A549 (cell line): ENCODE measurements at regions not wholly inside any gene's neighbourhood (a gene's known extent, or its start where the extent isn't known, plus 50 kb on each side); places are given as distances from the start of the nearest gene placed in this dataset.

Experiments
- ATAC-seq, 2 experiments: fragments of 200-7000 bp in 1 of 2; fragments of >200 bp in 1 of 2; cut with Nextera tagmentation in 1 of 2; cut with Tn5 transposase in 1 of 2; 3 replicates each; pipeline versions ENCODE4 v1.8.0 to v1.9.1; 2018 to 2020; ENCODE audit warnings: mild to moderate bottlenecking in 1 of 2, moderate library complexity in 1 of 2
- CTCF ChIA-PET: fragments of 300-600 bp; sonication (Branson Sonifier 250); formaldehyde crosslinking; extraction: SDS; loops from one replicate; lab custom pipeline; 2021; ENCODE audit warnings: antibody characterized with exemption, inconsistent platforms; lab: Yijun Ruan, JAX
- POLR2A ChIA-PET: fragments of 350-600 bp; formaldehyde crosslinking; extraction: SDS; loops from one replicate; lab custom pipeline; 2021; ENCODE audit warnings: antibody characterized with exemption, inconsistent platforms; lab: Yijun Ruan, JAX
- DNase-seq, 2 experiments: peaks; one replicate each; pipeline versions ENCODE4 v3.0.0 to v3.0.0-alpha.2; 2011 to 2016; ENCODE audit warnings: low read depth in 1 of 2, low spot score in 1 of 2
- FAIRE-seq: peaks from 2 replicates; lab custom pipeline; 2011; peaks lifted over from hg19 to GRCh38; lab: Jason Lieb, UNC
- H3K27ac ChIP-seq, 2 experiments: fragments of >200 bp; sonication (Bioruptor Twin); formaldehyde crosslinking; 3 replicates each; pipeline ENCODE4 v1.5.1; 2016 to 2017
- H3K4me1 ChIP-seq: fragments of >200 bp; sonication (Bioruptor Twin); formaldehyde crosslinking; 3 replicates; pipeline ENCODE4 v1.6.1; 2016
- H3K4me2 ChIP-seq: fragments of >200 bp; sonication (Bioruptor Twin); formaldehyde crosslinking; 3 replicates; pipeline ENCODE4 v1.6.1; 2016
- H3K4me3 ChIP-seq: fragments of >200 bp; sonication (Bioruptor Twin); formaldehyde crosslinking; 3 replicates; pipeline ENCODE4 v1.5.1; 2016
- H3K9me3 ChIP-seq: fragments of >200 bp; sonication (Bioruptor Twin); formaldehyde crosslinking; 3 replicates; pipeline ENCODE4 v1.6.1; 2016
- CBX2 ChIP-seq: fragments of 200-600 bp; sonication (generic); IDR thresholded peaks from 2 replicates; pipeline ENCODE4 v1.6.1; 2016; ENCODE audit warnings: low read depth, mild to moderate bottlenecking, borderline replicate concordance
- GATA3 ChIP-seq: IDR thresholded peaks from 2 replicates; pipeline ENCODE4 v1.6.1; 2012; ENCODE audit warnings: borderline replicate concordance
- HDAC2 ChIP-seq: fragments of 200-600 bp; sonication (generic); IDR thresholded peaks from 2 replicates; pipeline ENCODE4 v1.6.1; 2016
- HOXA7 ChIP-seq: fragments of 250-450 bp; sonication (Bioruptor Pico); IDR thresholded peaks from 2 replicates; pipeline ENCODE4 v1.5.0; 2020; ENCODE audit warnings: mild to moderate bottlenecking, moderate library complexity
- JUNB ChIP-seq: fragments of >200 bp; sonication (Bioruptor Twin); formaldehyde crosslinking; IDR thresholded peaks from 2 replicates; pipeline ENCODE4 v1.6.1; 2016
- MAFK ChIP-seq: fragments of 450-650 bp; IDR thresholded peaks from 2 replicates; pipeline ENCODE4 v1.6.1; 2014; ENCODE audit not compliant: partially characterized antibody
- MAZ ChIP-seq: fragments of 150-350 bp; IDR thresholded peaks from 2 replicates; pipeline ENCODE4 v1.6.1; 2014; ENCODE audit warnings: antibody characterized with exemption, low read depth, low read length, borderline replicate concordance
- NFE2L2 ChIP-seq: fragments of 150-350 bp; conservative IDR thresholded peaks from 2 replicates; pipeline ENCODE4 v1.6.1; 2014; ENCODE audit warnings: low read length
- NPAS2 ChIP-seq: fragments of 250-450 bp; sonication (Bioruptor Pico); IDR thresholded peaks from 2 replicates; pipeline ENCODE4 v1.8.0; 2022; ENCODE audit warnings: mild to moderate bottlenecking, moderate library complexity, borderline replicate concordance
- NR3C1 ChIP-seq: fragments of >200 bp; sonication (Bioruptor Twin); formaldehyde crosslinking; IDR thresholded peaks from 3 replicates; pipeline ENCODE4 v1.6.1; 2017
- PHF8 ChIP-seq: fragments of 200-600 bp; sonication (generic); IDR thresholded peaks from 2 replicates; pipeline ENCODE4 v1.6.1; 2016; ENCODE audit warnings: low read depth, mild to moderate bottlenecking, antibody characterized with exemption, moderate library complexity, borderline replicate concordance
- RCOR1 ChIP-seq: fragments of 150-350 bp; IDR thresholded peaks from 2 replicates; pipeline ENCODE4 v1.6.1; 2014; ENCODE audit warnings: antibody characterized with exemption, low read length, low read depth
- RFX5 ChIP-seq: fragments of 450-650 bp; IDR thresholded peaks from 2 replicates; pipeline ENCODE4 v1.7.1; 2014; ENCODE audit warnings: antibody characterized with exemption, mild to moderate bottlenecking, moderate library complexity
- TP53 ChIP-seq: fragments of 250-450 bp; sonication (Bioruptor Pico); IDR thresholded peaks from 2 replicates; pipeline ENCODE4 v1.5.0; 2021; ENCODE audit warnings: mild to moderate bottlenecking, moderate library complexity
- ZNF302 ChIP-seq: fragments of 250-450 bp; sonication (Bioruptor Pico); IDR thresholded peaks from 2 replicates; pipeline ENCODE4 v1.9.0; 2021; ENCODE audit warnings: inconsistent platforms, mild to moderate bottlenecking, moderate library complexity
- WGBS: methylation state at CpG from one replicate; pipeline ENCODE4 v1.1.6; 2017; ENCODE audit errors: missing lambda C conversion rate; 5-methylcytosine and 5-hydroxymethylcytosine counted together
- TF ChIP-seq, protein P1 (sequence below): fragments of 250-450 bp; sonication (Bioruptor Pico); IDR thresholded peaks from 2 replicates; pipeline ENCODE4 v1.5.0; 2021; ENCODE audit warnings: mild to moderate bottlenecking, moderate library complexity, borderline replicate concordance
- TF ChIP-seq, protein P2 (sequence below): fragments of >200 bp; sonication (Bioruptor Twin); formaldehyde crosslinking; IDR thresholded peaks from 3 replicates; pipeline ENCODE4 v1.5.1; 2016
- TF ChIP-seq, protein P3 (sequence below): fragments of 200-600 bp; sonication (generic); IDR thresholded peaks from 2 replicates; pipeline ENCODE4 v1.6.1; 2016; ENCODE audit warnings: antibody characterized with exemption, mild to moderate bottlenecking, moderate library complexity

DNA sequence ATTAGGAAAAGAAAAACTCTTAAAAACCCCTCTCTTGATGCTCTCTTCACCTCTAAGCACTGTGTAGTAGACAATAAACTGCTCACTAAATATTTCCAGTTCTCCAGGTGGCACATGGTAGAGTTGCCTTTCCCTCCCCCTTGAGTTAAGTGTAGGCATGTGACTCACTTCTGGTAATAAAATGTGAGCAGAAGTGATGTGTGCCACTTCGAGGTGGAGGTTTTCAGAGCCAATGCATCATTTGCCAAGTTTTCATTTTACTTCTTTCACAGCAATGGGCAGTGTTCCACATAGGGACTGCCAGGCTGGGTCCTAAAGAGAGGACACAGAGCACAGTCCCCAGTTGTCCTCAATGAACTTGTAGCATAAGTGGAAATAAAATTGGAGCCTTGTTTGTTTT lies 131.6 kb upstream of the NPY start:
- CTCF ChIA-PET: no interaction called here
- DNase-seq: no peak
- POLR2A ChIA-PET: no interaction called here
- FAIRE-seq: no peak
- no peaks in the 10 kb centered on the region for H3K4me1 ChIP-seq
- no peak overlapping the region for H3K4me2 ChIP-seq
- 5% methylated on average over 1 of the region's 1 CpG for WGBS
- H3K9me3 ChIP-seq: peaks cover 3% of the 10 kb centered on the region; the same call in 1 of the 3 replicates
- no peak for ATAC-seq
- H3K4me3 ChIP-seq: no peak overlapping the region
- no peak for TF ChIP-seq RCOR1
- no peak for TF ChIP-seq RFX5
- TF ChIP-seq TP53 (CRISPR knock-in tag): no peak
- TF ChIP-seq JUNB: no peak
- TF ChIP-seq NFE2L2: no peak
- TF ChIP-seq HOXA7 (CRISPR knock-in tag): no peak
- no peak for TF ChIP-seq NPAS2 (CRISPR knock-in tag)
- no peak for TF ChIP-seq HDAC2
- no peak for TF ChIP-seq MAZ
- TF ChIP-seq, protein P1, sequence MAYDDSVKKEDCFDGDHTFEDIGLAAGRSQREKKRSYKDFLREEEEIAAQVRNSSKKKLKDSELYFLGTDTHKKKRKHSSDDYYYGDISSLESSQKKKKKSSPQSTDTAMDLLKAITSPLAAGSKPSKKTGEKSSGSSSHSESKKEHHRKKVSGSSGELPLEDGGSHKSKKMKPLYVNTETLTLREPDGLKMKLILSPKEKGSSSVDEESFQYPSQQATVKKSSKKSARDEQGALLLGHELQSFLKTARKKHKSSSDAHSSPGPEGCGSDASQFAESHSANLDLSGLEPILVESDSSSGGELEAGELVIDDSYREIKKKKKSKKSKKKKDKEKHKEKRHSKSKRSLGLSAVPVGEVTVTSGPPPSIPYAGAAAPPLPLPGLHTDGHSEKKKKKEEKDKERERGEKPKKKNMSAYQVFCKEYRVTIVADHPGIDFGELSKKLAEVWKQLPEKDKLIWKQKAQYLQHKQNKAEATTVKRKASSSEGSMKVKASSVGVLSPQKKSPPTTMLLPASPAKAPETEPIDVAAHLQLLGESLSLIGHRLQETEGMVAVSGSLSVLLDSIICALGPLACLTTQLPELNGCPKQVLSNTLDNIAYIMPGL (CRISPR knock-in tag): no peak
- TF ChIP-seq CBX2: no peak
- TF ChIP-seq PHF8: no peak
- no peak for TF ChIP-seq ZNF302 (CRISPR knock-in tag)
- TF ChIP-seq, protein P2, sequence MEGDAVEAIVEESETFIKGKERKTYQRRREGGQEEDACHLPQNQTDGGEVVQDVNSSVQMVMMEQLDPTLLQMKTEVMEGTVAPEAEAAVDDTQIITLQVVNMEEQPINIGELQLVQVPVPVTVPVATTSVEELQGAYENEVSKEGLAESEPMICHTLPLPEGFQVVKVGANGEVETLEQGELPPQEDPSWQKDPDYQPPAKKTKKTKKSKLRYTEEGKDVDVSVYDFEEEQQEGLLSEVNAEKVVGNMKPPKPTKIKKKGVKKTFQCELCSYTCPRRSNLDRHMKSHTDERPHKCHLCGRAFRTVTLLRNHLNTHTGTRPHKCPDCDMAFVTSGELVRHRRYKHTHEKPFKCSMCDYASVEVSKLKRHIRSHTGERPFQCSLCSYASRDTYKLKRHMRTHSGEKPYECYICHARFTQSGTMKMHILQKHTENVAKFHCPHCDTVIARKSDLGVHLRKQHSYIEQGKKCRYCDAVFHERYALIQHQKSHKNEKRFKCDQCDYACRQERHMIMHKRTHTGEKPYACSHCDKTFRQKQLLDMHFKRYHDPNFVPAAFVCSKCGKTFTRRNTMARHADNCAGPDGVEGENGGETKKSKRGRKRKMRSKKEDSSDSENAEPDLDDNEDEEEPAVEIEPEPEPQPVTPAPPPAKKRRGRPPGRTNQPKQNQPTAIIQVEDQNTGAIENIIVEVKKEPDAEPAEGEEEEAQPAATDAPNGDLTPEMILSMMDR: no peak
- TF ChIP-seq, all 56 proteins: peak for 0
- H3K27ac ChIP-seq: no peak overlapping the region

DNA sequence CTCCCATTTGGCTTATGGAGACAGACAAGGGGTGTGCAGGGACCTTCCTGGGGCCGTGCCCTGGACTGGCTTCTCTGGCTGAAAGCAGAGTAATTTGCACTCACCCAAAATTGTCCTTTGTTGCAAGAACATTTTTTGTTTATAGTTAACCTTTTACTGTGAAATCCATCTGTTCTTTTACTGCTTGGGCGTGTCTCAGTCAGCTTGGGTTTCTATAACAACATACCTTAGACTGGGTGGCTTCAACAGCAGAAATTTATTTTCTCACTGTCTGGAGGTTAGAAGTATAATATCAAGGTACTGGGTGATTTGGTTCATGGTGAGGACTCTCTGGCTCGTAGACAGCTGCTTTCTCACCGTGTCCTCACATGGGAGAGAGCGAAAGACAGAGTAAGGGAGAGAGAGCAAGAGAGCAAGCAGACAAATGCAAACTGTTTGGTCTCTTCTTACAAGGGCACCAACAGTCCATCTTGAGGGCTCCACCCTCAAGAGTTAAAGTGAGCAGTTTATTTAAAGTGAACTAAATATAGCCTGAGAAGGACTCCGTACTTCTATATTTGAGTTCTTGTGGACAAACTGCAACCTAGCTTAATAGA lies 131.0 kb upstream of the NPY start:
- FAIRE-seq: no peak
- ChIA-PET CTCF (no interaction called here), POLR2A (no interaction called here)
- no peaks in the 10 kb centered on the region for H3K4me1 ChIP-seq
- H3K9me3 ChIP-seq: peaks cover 3% of the 10 kb centered on the region; the same call in 1 of the 3 replicates
- no peak for DNase-seq
- no peak overlapping the region for H3K4me2 ChIP-seq
- H3K27ac ChIP-seq: no peak overlapping the region
- ATAC-seq: no peak
- no peak overlapping the region for H3K4me3 ChIP-seq
- 4% methylated on average over 6 of the region's 6 CpGs for WGBS
- TF ChIP-seq CBX2 (no peak), NR3C1 (no peak), MAFK (no peak), GATA3 (no peak)
- TF ChIP-seq, protein P3, sequence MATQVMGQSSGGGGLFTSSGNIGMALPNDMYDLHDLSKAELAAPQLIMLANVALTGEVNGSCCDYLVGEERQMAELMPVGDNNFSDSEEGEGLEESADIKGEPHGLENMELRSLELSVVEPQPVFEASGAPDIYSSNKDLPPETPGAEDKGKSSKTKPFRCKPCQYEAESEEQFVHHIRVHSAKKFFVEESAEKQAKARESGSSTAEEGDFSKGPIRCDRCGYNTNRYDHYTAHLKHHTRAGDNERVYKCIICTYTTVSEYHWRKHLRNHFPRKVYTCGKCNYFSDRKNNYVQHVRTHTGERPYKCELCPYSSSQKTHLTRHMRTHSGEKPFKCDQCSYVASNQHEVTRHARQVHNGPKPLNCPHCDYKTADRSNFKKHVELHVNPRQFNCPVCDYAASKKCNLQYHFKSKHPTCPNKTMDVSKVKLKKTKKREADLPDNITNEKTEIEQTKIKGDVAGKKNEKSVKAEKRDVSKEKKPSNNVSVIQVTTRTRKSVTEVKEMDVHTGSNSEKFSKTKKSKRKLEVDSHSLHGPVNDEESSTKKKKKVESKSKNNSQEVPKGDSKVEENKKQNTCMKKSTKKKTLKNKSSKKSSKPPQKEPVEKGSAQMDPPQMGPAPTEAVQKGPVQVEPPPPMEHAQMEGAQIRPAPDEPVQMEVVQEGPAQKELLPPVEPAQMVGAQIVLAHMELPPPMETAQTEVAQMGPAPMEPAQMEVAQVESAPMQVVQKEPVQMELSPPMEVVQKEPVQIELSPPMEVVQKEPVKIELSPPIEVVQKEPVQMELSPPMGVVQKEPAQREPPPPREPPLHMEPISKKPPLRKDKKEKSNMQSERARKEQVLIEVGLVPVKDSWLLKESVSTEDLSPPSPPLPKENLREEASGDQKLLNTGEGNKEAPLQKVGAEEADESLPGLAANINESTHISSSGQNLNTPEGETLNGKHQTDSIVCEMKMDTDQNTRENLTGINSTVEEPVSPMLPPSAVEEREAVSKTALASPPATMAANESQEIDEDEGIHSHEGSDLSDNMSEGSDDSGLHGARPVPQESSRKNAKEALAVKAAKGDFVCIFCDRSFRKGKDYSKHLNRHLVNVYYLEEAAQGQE: no peak
